ENCODE measurements at regions not wholly inside any gene's neighbourhood (a gene's known extent, or its start where the extent isn't known, plus 50 kb on each side); places are given as distances from the start of the nearest gene placed in this dataset.
"Not testable (repeated sequence)": the region's sequence is repeated elsewhere in the genome, so short reads cannot be mapped to it uniquely, and the experiment has no call there.

DNA sequence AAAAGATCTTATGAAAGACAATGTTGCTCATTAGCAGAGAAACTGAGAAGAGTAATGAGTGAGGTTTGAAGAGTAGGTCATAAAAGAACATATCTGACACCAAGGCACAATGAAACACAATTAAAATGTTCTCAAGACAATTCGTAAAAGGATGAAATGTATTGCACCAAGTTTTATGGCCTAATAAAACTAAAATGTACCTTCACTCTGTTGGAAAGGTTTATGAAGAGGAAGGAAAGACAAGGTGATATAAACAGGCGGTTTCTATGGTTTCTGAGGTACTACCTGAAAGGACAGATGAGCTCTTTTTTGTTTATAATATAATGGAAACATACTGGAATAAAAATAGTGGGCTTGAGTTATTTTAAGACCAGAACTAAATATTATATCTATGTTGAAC is 821.3 kb downstream of the TAF11L14 start:
- in situ Hi-C loops (cut with MboI; ENCODE audit: low pct_unique_long_range_greater_than_20kb, low sequenced_read_pairs) = no loop called here
- no peak for DNase-seq

DNA sequence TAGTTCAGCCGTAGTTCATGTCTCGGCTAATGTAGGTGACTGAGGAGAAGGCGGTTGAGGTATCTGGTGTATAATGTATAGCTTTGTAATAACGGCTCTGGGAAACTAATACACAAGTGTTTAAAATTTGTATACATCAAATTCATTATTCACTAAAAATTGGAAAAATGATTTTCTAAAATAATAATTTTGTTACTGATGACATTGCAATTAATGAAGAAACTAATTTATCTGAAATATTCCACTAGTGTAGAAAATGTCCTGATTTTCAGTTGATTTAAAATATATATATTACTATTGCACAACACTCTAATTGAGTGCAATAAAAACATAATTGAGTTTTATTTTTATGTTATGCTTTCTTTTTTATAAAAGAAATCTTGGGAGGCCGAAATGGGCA is 823.0 kb downstream of the TAF11L14 start:
- in situ Hi-C loops (cut with MboI; ENCODE audit: low pct_unique_long_range_greater_than_20kb, low sequenced_read_pairs) = no loop called here
- no peak for DNase-seq

DNA sequence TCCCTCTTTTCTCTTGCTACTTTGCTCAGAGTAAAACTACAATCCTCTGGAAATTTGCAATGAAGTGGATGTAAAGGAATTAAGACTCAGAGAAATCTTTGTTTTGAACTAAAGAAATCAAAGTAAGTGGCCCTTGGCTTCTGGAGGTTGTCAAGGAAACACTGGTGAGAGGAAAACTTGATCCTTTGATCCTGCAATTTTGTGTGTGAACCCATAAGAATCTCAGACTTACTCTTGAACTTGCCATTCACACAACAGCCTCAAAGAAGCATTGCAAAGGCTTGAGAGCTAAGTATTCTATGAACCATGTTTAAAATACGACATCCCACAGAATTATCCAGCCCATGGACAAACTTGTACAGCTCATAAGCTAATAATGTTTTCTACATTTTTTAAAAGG is 827.5 kb downstream of the TAF11L14 start:
- in situ Hi-C loops (cut with MboI; ENCODE audit: low pct_unique_long_range_greater_than_20kb, low sequenced_read_pairs) = no loop called here
- DNase-seq = no peak

DNA sequence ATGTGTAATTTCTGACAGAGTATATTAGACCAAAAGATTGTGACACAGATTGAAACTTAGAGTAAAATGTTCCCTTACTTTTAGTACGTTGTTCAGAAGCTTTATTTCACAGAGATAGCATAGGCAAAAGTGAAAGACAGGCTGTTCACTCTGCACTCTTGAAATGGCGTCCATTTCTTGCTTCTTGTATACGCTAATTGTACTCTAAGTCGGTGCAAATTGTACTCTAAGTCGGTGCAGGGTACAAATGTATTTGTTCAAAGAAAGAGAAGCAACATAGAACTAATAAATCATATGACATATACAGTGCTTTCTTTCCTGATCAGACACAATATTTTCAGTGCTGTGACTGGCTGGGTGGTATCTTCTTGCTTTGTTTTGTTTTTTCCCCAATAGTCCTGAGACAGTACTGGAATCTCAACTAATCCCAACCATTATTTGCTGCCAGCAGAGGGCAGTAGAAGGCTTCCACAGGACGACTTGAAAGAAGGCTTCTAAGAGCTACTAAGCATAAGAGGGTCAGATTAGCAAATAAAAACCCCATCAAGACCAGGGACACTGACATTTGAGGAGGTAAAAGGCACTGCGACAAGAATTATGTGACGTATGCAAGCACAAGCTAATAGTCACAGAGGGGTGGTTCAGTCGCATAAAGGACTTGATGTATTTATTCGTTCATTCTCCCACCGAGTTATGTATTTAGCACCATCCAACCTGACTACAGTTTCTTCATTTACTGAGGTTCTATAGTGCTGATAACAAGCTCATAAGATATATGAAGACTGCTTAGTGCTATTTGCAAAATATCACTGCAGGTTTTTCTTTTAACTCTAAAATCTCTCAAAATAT is 831.8 kb downstream of the TAF11L14 start:
- peak; percentile 69 for DNase-seq
- in situ Hi-C loops (cut with MboI; ENCODE audit: low pct_unique_long_range_greater_than_20kb, low sequenced_read_pairs) = no loop called here

DNA sequence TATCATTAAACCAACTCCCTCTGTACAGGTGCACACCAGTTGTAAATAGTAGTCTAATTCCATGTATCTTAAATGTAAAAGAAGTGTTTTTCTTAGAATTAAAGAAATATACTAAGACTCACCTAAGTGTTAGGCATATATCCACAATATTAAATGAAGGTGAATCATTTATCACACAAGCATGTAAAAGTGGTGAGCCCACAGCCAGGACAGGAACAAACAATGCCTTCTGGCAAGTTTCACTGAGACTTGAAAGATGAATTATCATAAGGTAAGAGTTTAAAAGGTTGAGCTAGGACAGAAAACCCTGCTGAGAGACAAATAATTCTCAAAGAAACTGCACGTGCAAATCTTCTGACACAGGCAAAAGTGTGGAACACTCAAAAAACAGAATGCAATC is 832.5 kb downstream of the TAF11L14 start:
- no peak for DNase-seq
- in situ Hi-C loops (cut with MboI; ENCODE audit: low pct_unique_long_range_greater_than_20kb, low sequenced_read_pairs) = no loop called here

DNA sequence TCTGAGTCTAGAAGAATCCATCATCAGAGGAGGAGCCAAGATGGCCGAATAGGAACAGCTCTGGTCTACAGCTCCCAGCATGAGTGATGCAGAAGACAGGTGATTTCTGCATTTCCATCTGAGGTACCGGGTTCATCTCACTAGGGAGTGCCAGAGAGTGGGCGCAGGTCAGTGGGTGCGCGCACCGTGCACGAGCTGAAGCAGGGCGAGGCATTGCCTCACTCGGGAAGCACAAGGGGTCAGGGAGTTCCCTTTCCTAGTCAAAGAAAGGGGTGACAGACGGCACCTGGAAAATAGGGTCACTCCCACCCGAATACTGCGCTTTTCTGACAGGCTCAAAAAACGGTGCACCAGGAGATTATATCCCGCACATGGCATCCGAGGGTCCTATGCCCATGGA is 837.5 kb downstream of the TAF11L14 start:
- DNase-seq; in situ Hi-C loops (cut with MboI; ENCODE audit: low pct_unique_long_range_greater_than_20kb, low sequenced_read_pairs): not testable (repeated sequence)

DNA sequence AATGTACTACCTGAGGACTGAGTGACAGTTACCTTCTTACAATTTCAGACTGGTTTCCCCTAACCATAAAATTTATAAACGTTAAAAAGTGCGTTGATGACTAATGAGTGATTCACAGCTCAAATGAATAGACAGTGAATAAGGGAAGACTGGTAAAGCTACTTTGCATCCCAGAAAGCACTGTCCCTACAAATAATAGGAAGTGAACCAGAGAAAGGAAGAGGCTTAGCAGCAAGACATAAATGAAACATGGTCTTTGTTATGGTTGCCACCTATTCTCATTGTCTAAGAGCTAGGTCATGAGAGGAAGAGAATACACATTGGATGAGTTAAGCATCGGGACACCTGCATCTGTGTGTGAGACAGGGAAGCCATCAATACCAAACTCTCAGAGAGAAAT is 849.2 kb downstream of the TAF11L14 start:
- in situ Hi-C loops (cut with MboI; ENCODE audit: low pct_unique_long_range_greater_than_20kb, low sequenced_read_pairs) = no loop called here
- no peak for DNase-seq

DNA sequence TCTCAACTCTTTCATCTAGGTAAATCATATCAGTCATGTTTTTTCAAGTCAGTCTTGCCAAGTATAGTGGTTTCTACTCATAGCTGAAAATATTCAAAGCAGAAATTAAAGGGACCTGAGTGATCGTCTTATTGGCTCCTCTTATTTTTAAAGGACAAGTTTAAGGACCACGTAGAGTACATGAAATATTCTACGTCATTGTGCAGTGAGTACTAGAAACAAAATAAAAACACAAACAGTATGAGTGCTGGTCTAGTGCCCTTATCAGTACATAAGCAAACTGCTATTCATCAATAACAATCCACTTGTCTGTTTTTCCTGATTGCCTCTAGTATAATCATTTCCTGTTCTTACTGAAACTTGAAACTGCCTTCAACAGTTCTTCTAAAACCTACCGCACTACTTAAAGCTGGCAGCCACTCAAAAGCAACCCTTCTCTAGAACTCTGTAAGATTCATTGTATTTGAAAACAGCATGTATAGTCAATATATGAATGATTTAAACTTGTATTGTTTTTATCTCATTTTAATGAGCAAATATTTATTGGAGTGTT is 853.7 kb downstream of the TAF11L14 start:
- in situ Hi-C loops (cut with MboI; ENCODE audit: low pct_unique_long_range_greater_than_20kb, low sequenced_read_pairs) = no loop called here
- DNase-seq = no peak

DNA sequence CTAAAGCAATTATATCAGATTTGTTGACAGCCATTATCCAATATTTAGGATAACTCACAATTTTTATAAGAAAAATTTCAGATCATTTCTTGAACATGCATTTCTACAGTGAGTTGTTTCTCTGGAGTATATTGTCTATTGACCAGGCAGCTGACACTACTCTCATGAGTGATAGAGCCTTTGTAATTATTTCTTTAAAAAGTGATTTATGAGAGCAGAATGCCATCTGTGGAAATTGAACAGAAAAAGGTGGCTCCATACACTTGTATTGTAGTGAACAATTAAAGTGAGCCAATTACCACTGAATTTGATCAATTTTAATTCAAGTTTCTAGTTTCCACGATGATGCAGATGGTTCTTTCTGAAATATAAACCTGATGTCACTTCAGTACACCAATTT is 855.4 kb downstream of the TAF11L14 start:
- in situ Hi-C loops (cut with MboI; ENCODE audit: low pct_unique_long_range_greater_than_20kb, low sequenced_read_pairs) = no loop called here
- DNase-seq = no peak

DNA sequence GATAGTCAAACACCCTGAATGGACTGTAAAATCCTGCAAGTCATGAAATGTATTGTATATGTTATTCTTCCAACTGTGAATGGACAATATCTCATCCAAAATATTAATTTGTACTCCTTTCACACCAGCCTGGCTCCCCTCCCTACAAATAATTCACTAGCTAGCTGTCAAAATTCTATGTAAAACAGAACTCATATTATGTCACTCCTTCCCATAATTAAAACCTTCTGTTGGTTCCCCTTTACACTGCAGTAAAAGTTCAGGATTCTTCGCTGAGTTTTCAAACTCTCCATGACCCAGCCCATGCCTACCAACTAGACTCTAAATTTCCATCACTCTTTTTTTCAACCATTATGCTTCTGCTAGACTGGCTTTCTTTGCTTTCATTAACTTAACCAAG is 857.1 kb downstream of the TAF11L14 start:
- no peak for DNase-seq
- in situ Hi-C loops (cut with MboI; ENCODE audit: low pct_unique_long_range_greater_than_20kb, low sequenced_read_pairs) = no loop called here

DNA sequence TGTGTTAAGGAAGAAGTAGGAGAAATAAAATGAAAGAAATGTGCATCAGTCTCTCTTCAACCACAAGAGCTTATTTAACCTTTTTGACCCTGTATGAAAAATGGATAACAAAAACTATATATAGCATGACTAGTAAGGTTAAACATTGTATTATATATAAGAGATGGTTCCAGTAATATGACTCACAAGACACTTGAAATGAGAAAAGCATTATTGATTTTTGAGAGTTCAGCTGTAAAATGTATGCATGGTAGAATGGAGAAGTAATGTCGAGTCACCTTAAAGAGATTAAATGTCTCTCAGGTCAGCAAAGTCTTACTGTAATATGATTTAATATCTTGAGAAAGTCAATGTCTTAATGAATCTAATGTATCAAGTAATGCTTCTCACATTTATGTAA is 860.9 kb downstream of the TAF11L14 start:
- no peak for DNase-seq
- in situ Hi-C loops (cut with MboI; ENCODE audit: low pct_unique_long_range_greater_than_20kb, low sequenced_read_pairs) = no loop called here

DNA sequence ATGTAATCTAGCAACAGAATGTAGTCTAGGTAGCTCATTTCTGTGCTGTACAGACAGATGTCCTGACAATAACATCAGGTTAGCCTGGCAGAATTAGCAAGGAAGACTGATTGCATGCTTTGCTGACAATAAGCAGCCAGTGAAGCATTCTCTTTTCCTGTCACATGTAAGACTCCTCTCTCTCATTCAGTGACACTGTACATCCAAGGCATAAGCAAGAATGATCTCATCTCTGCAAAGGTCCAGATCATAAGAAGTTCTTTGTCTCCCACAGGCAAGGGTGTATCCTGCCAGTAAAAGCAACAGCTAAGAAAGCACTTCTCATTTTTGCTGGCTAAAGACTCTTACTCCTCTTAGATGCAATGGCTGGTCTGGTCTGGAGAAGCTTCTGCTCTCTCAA is 861.8 kb downstream of the TAF11L14 start:
- DNase-seq = no peak
- in situ Hi-C loops (cut with MboI; ENCODE audit: low pct_unique_long_range_greater_than_20kb, low sequenced_read_pairs) = no loop called here

DNA sequence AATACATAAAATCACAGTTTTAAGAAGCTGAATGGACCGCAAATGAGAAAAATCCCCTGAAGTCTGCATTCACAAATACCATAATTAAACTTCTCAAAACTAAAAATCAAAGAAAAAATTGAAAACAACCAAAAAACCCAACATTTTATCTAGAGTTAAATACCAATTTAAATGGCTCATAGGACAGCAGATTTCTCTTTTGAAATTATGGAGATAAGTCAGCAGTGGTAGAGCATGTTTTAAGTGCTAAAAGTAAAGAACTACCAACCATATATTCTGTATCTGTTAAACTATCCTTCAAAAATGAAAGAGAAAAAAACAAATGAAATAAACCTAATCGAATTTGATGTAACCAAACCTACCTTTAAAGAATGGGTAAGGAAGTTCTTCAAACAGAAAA is 862.8 kb downstream of the TAF11L14 start:
- DNase-seq = no peak
- in situ Hi-C loops (cut with MboI; ENCODE audit: low pct_unique_long_range_greater_than_20kb, low sequenced_read_pairs) = no loop called here

DNA sequence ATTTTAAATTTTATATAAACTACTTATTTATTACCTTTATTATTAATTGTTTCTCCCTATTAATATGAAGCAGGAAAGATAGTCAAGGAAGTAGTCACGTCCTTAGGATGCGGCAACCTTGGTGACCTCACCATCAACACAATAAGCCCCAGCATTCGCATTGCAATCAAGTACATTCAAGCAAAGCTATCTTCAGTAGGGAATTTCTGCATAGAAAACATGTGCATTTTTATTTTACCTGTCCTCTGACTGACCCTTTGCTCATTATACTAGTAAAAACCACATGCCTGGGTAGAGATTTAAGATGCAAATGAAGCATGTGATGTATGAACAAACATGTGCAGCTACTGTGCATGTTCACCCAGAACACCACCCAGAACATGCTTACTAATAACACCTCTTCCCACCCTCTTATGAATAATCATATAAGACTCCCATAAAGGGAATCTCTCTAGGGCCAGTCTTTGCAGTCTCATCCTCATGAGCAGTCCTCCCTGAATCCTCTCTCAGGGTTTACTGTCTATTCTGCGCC is 869.6 kb downstream of the TAF11L14 start:
- no peak for DNase-seq
- in situ Hi-C loops (cut with MboI; ENCODE audit: low pct_unique_long_range_greater_than_20kb, low sequenced_read_pairs) = no loop called here

DNA sequence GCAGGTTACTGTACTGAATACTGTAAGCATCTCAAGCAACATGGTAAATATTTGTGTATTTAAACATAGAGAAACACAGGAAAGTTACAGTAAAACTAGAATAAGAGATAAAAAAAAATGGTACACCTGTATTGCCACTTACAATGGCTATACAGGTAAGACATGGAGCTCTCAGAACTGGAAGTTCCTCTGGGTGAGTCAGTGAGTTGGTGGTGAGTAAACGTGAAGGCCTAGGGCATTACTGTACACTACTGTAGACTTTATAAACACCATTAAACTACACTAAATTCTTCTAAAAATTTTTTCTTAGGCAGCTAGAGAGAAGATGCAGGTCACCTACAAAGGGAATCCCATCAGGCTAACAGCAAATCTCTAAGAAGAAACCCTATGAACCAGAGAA is 872.9 kb downstream of the TAF11L14 start:
- no peak for DNase-seq
- in situ Hi-C loops (cut with MboI; ENCODE audit: low pct_unique_long_range_greater_than_20kb, low sequenced_read_pairs) = no loop called here

DNA sequence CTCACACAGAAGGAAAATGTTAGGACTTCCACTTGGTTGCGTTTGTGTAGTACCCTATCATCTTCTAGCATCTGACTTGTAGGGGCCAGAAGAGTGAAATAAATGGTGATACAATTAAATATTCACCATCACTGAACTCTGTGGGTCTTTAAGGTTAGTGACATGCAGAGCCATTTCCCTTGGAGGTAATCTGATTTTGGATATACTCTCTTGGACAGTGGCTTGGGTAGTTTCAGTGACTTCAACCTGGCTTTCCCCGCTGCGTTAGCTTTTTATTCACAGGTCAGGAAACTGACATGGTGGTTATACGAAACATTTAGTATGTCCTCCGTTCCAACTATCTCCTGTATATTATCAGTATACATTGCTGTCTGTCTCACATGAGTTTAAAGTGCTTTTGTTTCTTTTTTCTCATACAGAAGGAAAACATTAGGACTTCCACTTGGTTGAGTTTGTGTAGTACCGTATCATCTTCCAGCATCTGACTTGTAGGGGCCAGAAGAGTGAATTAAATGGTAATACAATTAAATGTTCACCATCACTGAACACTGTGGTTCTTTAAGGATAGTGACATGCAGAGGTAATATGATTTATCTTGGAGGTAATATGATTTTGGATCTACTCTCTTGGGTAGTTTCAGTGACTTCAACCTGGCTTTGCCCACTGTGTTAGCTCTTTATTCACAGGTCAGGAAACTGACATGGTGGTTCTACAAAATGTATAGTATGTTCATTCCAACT is 883.6 kb downstream of the TAF11L14 start:
- in situ Hi-C loops (cut with MboI; ENCODE audit: low pct_unique_long_range_greater_than_20kb, low sequenced_read_pairs) = no loop called here
- DNase-seq = no peak

DNA sequence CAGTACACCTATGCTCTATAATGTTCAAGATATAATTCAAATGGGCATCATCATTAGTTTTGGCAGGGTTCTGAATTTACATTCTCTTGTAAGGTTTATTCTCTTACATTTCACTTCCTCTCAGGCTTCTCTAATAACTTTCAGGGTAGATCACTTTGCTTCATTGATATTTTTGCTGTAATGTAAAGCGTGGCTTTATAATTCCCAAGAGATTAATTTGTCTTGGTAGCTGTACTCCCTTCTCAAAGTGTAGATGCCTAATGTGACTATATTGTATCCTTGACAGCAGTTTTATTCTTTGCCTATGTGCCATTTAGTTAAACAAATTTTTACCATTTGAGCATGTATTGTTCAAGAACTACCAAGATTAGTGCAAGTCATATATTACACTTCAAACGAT is 889.1 kb downstream of the TAF11L14 start:
- DNase-seq = no peak
- in situ Hi-C loops (cut with MboI; ENCODE audit: low pct_unique_long_range_greater_than_20kb, low sequenced_read_pairs) = no loop called here

DNA sequence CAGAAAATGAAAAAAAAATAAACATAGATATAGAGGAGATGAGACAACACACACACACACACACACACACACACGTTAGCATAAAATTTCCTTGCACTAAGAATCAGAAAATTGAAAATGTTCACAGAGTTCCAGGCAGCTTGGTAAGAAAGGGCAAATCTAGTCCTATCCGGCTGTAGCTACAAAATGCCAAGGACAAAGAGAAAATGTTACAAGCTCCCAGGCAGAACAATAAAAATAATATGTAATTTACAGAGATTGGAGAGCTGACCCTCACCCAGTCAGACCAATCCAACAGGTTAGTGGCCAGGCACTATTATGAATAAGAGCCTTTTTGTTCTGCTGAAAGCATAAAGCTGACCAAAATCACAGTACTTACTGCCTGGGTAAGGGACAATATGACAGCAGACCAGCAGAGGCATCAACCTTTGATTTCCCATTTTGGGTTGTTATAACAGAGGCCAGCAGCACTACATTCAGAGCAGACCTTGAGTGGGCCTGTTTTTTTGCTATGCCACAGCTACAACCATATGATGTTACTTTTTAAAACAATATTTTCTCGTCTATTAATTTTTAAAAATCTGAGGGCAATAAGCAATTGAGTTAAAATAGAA is 892.6 kb downstream of the TAF11L14 start:
- no peak for DNase-seq
- in situ Hi-C loops (cut with MboI; ENCODE audit: low pct_unique_long_range_greater_than_20kb, low sequenced_read_pairs) = no loop called here

DNA sequence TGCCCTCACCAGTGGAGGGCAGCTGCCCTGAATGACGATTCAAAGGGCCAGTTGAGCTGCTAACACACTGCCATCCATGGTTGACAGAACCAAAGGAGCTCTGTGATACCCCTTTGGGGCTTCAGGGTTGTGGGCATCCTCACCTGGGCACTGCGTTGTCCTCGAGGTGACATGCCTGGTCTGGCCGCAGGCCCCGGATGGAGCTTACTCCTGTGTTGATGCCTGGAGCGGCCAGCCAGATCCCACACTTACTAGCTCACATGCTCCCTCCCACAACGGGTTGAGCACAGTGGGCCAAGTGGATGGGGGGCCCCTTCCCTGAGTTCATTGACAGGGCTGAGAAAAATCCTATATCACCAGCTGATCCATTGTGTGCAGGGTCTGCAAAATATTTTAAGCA is 898.9 kb downstream of the TAF11L14 start:
- DNase-seq = no peak
- in situ Hi-C loops (cut with MboI; ENCODE audit: low pct_unique_long_range_greater_than_20kb, low sequenced_read_pairs) = no loop called here

DNA sequence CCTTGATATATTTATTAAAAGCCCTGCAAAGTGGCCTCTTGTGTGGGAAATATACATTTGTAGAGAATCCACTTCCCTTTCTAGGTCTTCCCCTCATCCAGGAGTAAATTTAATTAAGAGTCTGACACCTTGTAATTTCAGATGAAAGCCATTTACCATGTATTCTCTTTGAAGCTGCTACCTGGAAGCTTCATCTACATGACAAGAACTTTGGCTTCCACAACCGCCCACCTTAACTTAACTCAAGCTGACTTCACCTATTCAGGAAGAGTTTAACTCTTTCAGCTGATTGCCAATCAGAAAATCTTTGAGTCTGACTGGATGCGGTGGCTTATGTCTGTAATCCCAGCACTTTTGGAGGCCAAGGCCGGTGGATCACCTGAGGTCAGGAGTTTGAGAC is 899.9 kb downstream of the TAF11L14 start:
- in situ Hi-C loops (cut with MboI; ENCODE audit: low pct_unique_long_range_greater_than_20kb, low sequenced_read_pairs) = no loop called here

More for the DNA sequence above, 899.9 kb downstream of the TAF11L14 start:
- DNase-seq = no peak

Data from KBM-7 (cell line).